Stomach (tissue), 8 donors: ENCODE measurements at regions not wholly inside any gene's neighbourhood (a gene's known extent, or its start where the extent isn't known, plus 50 kb on each side); places are given as distances from the start of the nearest gene placed in this dataset.

Experiments used
- DNase-seq, 2 donors: peaks; one replicate each; pipeline versions ENCODE4 v3.0.0 to v3.0.0-alpha.2; 2013 to 2019
- H3K27ac ChIP-seq, 5 donors: fragments of 200-600 bp in 4 of 5; sonication (generic) in 4 of 5; one replicate each; pipeline ENCODE4 v1.5.1; 2013 to 2019; ENCODE audit warnings: mild to moderate bottlenecking in 1 of 5, moderate library complexity in 1 of 5
- H3K27me3 ChIP-seq, 3 donors: fragments of 200-600 bp; sonication (generic); one replicate each; pipeline ENCODE4 v1.5.1; 2017 to 2019; ENCODE audit warnings: mixed run types in 1 of 3
- H3K36me3 ChIP-seq, 4 donors: fragments of 200-600 bp; sonication (generic); 1 replicate in 3 of 4; 2 replicates in 1 of 4; pipeline ENCODE4 v1.5.1; 2016 to 2019
- H3K4me1 ChIP-seq, 4 donors: fragments of 200-600 bp; sonication (generic); one replicate each; pipeline ENCODE4 v1.5.1; 2016 to 2019
- H3K4me3 ChIP-seq, 4 donors: fragments of 200-600 bp; sonication (generic) in 3 of 4; one replicate each; pipeline ENCODE4 v1.5.1; 2016 to 2019; ENCODE audit warnings: mild to moderate bottlenecking in 1 of 4
- H3K9me3 ChIP-seq, 4 donors: fragments of 200-600 bp; sonication (generic); one replicate each; pipeline ENCODE4 v1.5.1; 2016 to 2019
- EP300 ChIP-seq: sonication (generic); formaldehyde crosslinking; IDR thresholded peaks from one replicate; pipeline ENCODE4 v1.6.1; 2017; ENCODE audit warnings: antibody characterized with exemption
- POLR2A ChIP-seq, 4 donors: fragments of 450-650 bp; IDR thresholded peaks; one replicate each; pipeline ENCODE4 v1.6.1; 2016; ENCODE audit warnings: antibody characterized with exemption in 4 of 4, control low read depth in 2 of 4, mild to moderate bottlenecking in 1 of 4, moderate library complexity in 1 of 4
- POLR2AphosphoS5 ChIP-seq, 3 donors: sonication (generic); formaldehyde crosslinking; IDR thresholded peaks; one replicate each; pipeline ENCODE4 v1.6.1; 2016; ENCODE audit warnings: antibody characterized with exemption in 3 of 3
- WGBS, 5 donors: extraction: QIAGEN DNeasy Blood & Tissue Kit in 3 of 5; methylation state at CpG; one replicate each; pipeline versions ENCODE4 v1.1.5 to v1.1.7; 2013 to 2018; 5-methylcytosine and 5-hydroxymethylcytosine counted together
- intact Hi-C: fragments of 100-400 bp; cut with DNase I; formaldehyde crosslinking; loops from one replicate; pipeline ENCODE4 v1.15.1; 2023; ENCODE audit warnings: low total_unique reads
- TF ChIP-seq, protein P1 (sequence below), 7 experiments: fragments of 450-650 bp in 4 of 7; fragments of 200-600 bp in 3 of 7; sonication (generic) in 3 of 7; IDR thresholded peaks; one replicate each; pipeline ENCODE4 v1.5.1; 2016 to 2019; ENCODE audit warnings: antibody characterized with exemption in 7 of 7, control low read depth in 2 of 7, mild to moderate bottlenecking in 1 of 7
- donor health status: healthy with polysubstance abuse.
- donor health status: Bipolar disorder and iron deficiency.
- donor health status: healthy.

DNA sequence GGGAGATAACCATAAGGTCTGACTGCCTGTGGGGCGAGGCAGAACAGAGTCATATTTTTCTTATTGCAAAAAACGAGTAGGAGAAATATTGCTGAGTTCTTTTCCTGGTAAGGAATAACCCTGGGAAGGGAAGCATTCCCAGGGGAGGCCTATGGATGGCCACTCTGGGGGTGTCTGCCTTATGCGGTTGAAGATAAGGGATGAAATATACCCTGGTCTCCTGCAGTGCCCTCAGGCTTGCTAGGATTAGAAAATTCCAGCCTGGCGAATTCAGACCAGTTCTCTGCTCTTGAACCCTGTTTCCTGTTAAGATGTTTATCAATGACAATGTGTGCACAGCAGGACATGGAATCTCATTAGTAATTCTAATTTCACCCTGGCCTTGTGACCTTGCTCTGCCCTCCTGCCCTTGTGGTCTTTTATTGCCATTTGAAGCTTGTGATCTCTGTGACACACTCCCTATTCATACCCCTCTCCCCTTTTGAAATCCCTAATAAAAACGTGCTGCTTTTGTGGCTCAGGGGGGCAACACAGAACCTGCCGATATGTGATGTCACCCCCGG is 491.1 kb upstream of the EYS start:
- no peak for DNase-seq
- no peaks in the 10 kb centered on the region for H3K36me3 ChIP-seq
- TF ChIP-seq POLR2AphosphoS5 (IDR thresholded peaks at IDR 0.05): no peak
- no peak for TF ChIP-seq EP300
- TF ChIP-seq, protein P1, sequence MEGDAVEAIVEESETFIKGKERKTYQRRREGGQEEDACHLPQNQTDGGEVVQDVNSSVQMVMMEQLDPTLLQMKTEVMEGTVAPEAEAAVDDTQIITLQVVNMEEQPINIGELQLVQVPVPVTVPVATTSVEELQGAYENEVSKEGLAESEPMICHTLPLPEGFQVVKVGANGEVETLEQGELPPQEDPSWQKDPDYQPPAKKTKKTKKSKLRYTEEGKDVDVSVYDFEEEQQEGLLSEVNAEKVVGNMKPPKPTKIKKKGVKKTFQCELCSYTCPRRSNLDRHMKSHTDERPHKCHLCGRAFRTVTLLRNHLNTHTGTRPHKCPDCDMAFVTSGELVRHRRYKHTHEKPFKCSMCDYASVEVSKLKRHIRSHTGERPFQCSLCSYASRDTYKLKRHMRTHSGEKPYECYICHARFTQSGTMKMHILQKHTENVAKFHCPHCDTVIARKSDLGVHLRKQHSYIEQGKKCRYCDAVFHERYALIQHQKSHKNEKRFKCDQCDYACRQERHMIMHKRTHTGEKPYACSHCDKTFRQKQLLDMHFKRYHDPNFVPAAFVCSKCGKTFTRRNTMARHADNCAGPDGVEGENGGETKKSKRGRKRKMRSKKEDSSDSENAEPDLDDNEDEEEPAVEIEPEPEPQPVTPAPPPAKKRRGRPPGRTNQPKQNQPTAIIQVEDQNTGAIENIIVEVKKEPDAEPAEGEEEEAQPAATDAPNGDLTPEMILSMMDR (IDR thresholded peaks at IDR 0.05): no peak
- no peak for TF ChIP-seq POLR2A (IDR thresholded peaks at IDR 0.05)
- no peaks in the 10 kb centered on the region for H3K27me3 ChIP-seq
- WGBS, 5 donors: 68 to 76% (median 74%) methylated on average over 7 of the region's 7 CpGs
- no peak overlapping the region for H3K27ac ChIP-seq
- H3K4me1 ChIP-seq: no peaks in the 10 kb centered on the region
- no peak overlapping the region for H3K4me3 ChIP-seq
- peaks cover 0 to 10% (median 10%) of the 10 kb centered on the region in 4 donors for H3K9me3 ChIP-seq
- intact Hi-C loops: no loop called here

DNA sequence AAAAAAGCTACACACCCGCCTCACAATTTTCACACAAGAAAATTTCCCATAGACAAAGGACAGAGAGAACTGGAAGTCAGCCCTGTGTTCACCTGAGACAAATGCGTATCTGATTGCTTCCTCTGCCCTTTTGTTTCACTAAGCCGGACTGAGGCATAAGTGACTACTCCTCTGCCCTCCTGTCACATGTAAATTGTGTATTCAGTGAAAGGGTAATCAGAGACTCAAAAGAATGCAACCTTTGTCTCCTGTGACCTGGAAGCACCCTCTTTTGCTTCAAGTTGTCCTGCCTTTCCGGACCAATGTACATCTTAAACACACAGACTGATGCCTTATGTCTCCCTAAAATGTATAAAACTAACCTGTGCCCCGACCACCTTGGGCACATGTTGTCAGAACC is 483.8 kb upstream of the EYS start:
- Histone ChIP-seq H3K4me1 (no peaks in the 10 kb centered on the region), H3K27me3 (no peaks in the 10 kb centered on the region), H3K4me3 (no peak overlapping the region), H3K27ac (no peak overlapping the region), H3K9me3 (no peaks in the 10 kb centered on the region), H3K36me3 (no peaks in the 10 kb centered on the region)
- 69 to 80% (median 77%) methylated on average over 5 of the region's 5 CpGs for WGBS, 5 donors
- intact Hi-C loops: no loop called here
- DNase-seq: no peak
- TF ChIP-seq, protein P1 (IDR thresholded peaks at IDR 0.05): no peak
- no peak for TF ChIP-seq POLR2A (IDR thresholded peaks at IDR 0.05)

DNA sequence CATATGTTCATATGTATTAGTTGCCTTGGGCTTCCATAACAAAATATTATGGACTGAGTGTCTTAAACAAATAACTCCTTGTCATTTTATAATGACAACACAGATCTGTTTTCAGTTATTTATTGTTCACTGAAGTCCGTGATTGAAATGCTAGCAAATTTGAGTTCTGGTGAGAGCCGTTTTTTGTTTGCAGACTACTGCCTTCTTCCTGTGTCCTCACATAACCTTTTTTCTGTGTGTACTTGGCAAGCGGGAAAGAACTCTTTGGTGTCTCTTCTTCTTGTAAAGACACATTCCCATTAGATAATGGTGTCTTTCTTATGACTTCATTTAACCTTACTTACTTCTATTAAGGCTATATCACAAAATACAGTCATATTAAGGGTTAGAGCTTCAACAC is 482.9 kb upstream of the EYS start:
- intact Hi-C loops: no loop called here
- Histone ChIP-seq H3K4me3 (no peak overlapping the region), H3K27ac (no peak overlapping the region), H3K4me1 (no peaks in the 10 kb centered on the region), H3K36me3 (no peaks in the 10 kb centered on the region), H3K27me3 (no peaks in the 10 kb centered on the region), H3K9me3 (no peaks in the 10 kb centered on the region)
- WGBS, 5 donors: 36 to 60% (median 51%) methylated on average over 3 of the region's 3 CpGs
- TF ChIP-seq, protein P1 (IDR thresholded peaks at IDR 0.05): no peak
- TF ChIP-seq POLR2AphosphoS5 (IDR thresholded peaks at IDR 0.05) (no peak), POLR2A (IDR thresholded peaks at IDR 0.05) (no peak), EP300 (no peak)
- DNase-seq: no peak

DNA sequence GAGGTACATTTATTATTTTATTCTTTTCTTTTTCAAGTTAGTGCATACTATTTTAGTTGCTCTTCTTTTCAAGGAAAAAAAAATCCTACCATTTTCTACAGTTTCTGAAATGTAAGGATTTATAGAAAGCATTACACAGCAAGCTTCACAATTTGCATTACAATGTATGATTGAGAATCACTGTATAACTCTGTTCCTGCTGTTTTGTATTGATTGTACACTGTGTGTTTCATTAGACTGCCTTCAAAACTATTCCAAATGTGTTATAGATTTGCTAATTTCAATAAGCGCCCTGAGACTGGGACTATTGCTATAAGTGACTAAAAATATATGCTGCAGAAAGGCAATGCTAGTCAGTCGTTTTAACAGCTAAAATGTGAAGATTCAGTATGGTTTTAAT is 479.7 kb upstream of the EYS start:
- intact Hi-C loops: no loop called here
- H3K27ac ChIP-seq: no peak overlapping the region
- H3K36me3 ChIP-seq: no peaks in the 10 kb centered on the region
- TF ChIP-seq EP300 (no peak), POLR2AphosphoS5 (IDR thresholded peaks at IDR 0.05) (no peak), POLR2A (IDR thresholded peaks at IDR 0.05) (no peak)
- TF ChIP-seq, protein P1 (IDR thresholded peaks at IDR 0.05): no peak
- DNase-seq: no peak
- H3K4me1 ChIP-seq: no peaks in the 10 kb centered on the region
- H3K27me3 ChIP-seq: no peaks in the 10 kb centered on the region
- no peaks in the 10 kb centered on the region for H3K9me3 ChIP-seq
- 76 to 84% (median 78%) methylated on average over 2 of the region's 2 CpGs for WGBS, 5 donors
- no peak overlapping the region for H3K4me3 ChIP-seq
